Gastroesophageal sphincter (tissue), 3 donors: ENCODE measurements at regions not wholly inside any gene's neighbourhood (a gene's known extent, or its start where the extent isn't known, plus 50 kb on each side); places are given as distances from the start of the nearest gene placed in this dataset.

Experiments
- EP300 ChIP-seq: sonication (generic); formaldehyde crosslinking; IDR thresholded peaks from one replicate; pipeline ENCODE4 v1.6.1; 2017; ENCODE audit warnings: antibody characterized with exemption, mild to moderate bottlenecking
- POLR2A ChIP-seq, 2 donors: fragments of 450-650 bp; IDR thresholded peaks; one replicate each; pipeline ENCODE4 v1.6.1; 2017; ENCODE audit warnings: antibody characterized with exemption in 2 of 2, mild to moderate bottlenecking in 2 of 2, moderate library complexity in 1 of 2
- TF ChIP-seq, protein P1 (sequence below), 4 experiments: fragments of 200-600 bp in 2 of 4; fragments of 450-650 bp in 2 of 4; sonication (generic) in 1 of 4; IDR thresholded peaks; one replicate each; pipeline ENCODE4 v1.5.1; 2017 to 2019; ENCODE audit warnings: antibody characterized with exemption in 4 of 4, mild to moderate bottlenecking in 2 of 4, moderate library complexity in 2 of 4

DNA sequence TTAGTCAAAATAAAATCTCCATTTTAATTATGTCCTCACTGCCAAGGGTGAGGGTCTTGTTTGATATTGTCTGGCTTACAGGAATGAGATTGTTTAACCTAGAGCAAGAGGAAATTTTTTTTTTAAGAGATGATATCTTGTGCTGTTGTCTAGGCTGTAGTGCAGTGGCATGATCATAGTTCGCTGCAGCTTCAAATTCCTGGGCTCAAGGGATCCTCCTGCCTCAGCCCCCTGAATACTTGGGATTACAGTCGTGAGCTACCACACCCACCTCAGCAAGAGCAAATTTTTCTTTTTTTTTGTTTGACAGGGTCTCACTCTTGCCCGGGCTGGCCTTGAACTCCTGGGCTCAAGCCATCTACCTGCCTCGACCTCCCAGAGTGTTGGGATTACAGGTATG, 84.6 kb downstream of the DISP1 start:
- TF ChIP-seq, protein P1, sequence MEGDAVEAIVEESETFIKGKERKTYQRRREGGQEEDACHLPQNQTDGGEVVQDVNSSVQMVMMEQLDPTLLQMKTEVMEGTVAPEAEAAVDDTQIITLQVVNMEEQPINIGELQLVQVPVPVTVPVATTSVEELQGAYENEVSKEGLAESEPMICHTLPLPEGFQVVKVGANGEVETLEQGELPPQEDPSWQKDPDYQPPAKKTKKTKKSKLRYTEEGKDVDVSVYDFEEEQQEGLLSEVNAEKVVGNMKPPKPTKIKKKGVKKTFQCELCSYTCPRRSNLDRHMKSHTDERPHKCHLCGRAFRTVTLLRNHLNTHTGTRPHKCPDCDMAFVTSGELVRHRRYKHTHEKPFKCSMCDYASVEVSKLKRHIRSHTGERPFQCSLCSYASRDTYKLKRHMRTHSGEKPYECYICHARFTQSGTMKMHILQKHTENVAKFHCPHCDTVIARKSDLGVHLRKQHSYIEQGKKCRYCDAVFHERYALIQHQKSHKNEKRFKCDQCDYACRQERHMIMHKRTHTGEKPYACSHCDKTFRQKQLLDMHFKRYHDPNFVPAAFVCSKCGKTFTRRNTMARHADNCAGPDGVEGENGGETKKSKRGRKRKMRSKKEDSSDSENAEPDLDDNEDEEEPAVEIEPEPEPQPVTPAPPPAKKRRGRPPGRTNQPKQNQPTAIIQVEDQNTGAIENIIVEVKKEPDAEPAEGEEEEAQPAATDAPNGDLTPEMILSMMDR (IDR thresholded peaks at IDR 0.05): no peak
- no peak for TF ChIP-seq POLR2A (IDR thresholded peaks at IDR 0.05)
- no peak for TF ChIP-seq EP300
